Right ventricle myocardium superior (tissue), 1 donor: ENCODE measurements at regions not wholly inside any gene's neighbourhood (a gene's known extent, or its start where the extent isn't known, plus 50 kb on each side); places are given as distances from the start of the nearest gene placed in this dataset.

Source experiments
- ATAC-seq: fragments of 200-7000 bp; cut with Tn5 transposase; one replicate; pipeline ENCODE4 v1.9.1; 2020; ENCODE audit warnings: mild to moderate bottlenecking; ENCODE audit not compliant: poor library complexity
- DNase-seq: peaks from one replicate; pipeline ENCODE4 v3.0.0-alpha.2; 2020
- intact Hi-C: fragments of 100-400 bp; cut with DNase I; formaldehyde crosslinking; loops from one replicate; pipeline ENCODE4 v1.11.2; 2022
- donor health status: DM: no; HTN: yes; CAD: no; lungs with severe emphysema.

GRCh38 chr18:46426679-46427047 is 230.4 kb downstream of the LOXHD1 start:
- intact Hi-C loops: no loop called here
- ATAC-seq: no peak
- DNase-seq: no peak
